Kidney epithelial cell (primary cell): ENCODE measurements at regions not wholly inside any gene's neighbourhood (a gene's known extent, or its start where the extent isn't known, plus 50 kb on each side); places are given as distances from the start of the nearest gene placed in this dataset.

Experiments used
- DNase-seq: peaks from one replicate; pipeline ENCODE4 v3.0.0-alpha.2; 2010; ENCODE audit warnings: low read depth
- H3K27me3 ChIP-seq: 2 replicates; pipeline ENCODE4 v1.6.0; 2011; ENCODE audit warnings: low read length; ENCODE audit not compliant: control insufficient read depth, insufficient read depth
- H3K36me3 ChIP-seq: 2 replicates; pipeline ENCODE4 v1.5.1; 2011; ENCODE audit warnings: low read length; ENCODE audit not compliant: control insufficient read depth, insufficient read depth
- H3K4me3 ChIP-seq: 2 replicates; pipeline ENCODE4 v1.5.1; 2011; ENCODE audit warnings: low read depth, mild to moderate bottlenecking, control low read depth, low read length
- TF ChIP-seq, protein P1 (sequence below): IDR thresholded peaks from 2 replicates; pipeline ENCODE4 v1.5.1; 2011; ENCODE audit warnings: mild to moderate bottlenecking, moderate library complexity, low read length, control low read depth, inconsistent platforms; ENCODE audit not compliant: insufficient read depth, poor library complexity, severe bottlenecking

DNA sequence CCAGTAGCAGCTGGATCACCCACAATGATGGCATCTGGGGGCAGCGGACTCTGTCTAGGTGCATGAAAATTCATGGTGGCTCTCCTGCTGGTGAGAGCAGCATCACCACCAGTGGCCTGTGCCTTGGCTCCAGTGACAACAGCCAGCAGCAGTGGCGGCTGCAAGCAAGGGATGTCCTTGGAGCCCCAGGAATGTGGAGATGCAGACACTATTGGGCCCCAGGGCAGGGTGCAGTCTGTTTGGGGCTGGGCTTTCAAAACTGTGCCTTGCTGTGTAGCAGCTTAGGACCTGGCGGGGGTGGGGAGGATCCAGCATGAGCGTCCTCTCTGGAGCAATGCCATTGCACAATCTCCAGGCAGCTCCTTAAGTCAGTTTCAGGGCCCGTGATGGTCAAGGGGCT lies 199.7 kb downstream of the CHD9NB start:
- DNase-seq: no peak
- Histone ChIP-seq H3K27me3 (no peaks in the 10 kb centered on the region), H3K4me3 (no peak overlapping the region), H3K36me3 (no peaks in the 10 kb centered on the region)
- TF ChIP-seq, protein P1, sequence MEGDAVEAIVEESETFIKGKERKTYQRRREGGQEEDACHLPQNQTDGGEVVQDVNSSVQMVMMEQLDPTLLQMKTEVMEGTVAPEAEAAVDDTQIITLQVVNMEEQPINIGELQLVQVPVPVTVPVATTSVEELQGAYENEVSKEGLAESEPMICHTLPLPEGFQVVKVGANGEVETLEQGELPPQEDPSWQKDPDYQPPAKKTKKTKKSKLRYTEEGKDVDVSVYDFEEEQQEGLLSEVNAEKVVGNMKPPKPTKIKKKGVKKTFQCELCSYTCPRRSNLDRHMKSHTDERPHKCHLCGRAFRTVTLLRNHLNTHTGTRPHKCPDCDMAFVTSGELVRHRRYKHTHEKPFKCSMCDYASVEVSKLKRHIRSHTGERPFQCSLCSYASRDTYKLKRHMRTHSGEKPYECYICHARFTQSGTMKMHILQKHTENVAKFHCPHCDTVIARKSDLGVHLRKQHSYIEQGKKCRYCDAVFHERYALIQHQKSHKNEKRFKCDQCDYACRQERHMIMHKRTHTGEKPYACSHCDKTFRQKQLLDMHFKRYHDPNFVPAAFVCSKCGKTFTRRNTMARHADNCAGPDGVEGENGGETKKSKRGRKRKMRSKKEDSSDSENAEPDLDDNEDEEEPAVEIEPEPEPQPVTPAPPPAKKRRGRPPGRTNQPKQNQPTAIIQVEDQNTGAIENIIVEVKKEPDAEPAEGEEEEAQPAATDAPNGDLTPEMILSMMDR: no peak

DNA sequence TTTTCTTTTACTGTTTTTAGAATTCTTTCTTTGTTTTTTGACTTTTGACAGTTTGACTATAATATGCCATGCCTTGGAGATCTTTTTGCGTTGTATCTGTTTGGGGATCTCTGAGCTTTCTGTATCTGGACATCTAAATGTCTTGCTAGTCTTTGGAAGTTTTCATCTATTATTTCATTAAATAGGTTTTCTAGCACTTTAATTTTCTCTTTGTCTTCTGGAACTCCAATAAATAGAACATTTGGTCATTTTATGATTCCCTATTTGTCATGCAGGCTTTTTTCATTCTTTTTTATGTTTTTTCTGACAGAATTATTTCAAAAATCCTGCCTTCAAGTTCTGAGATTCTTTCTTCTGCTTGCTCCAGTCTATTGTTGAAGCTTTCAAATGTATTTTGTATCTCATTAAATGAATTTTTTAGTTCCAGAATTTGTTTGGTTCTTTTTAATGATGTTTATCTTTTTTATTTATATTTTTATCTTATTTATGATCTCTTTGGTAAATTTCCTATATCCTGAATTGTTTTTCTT lies 201.4 kb downstream of the CHD9NB start:
- TF ChIP-seq, protein P1: no peak
- Histone ChIP-seq H3K27me3 (no peaks in the 10 kb centered on the region), H3K4me3 (no peak overlapping the region), H3K36me3 (no peaks in the 10 kb centered on the region)
- DNase-seq: no peak

DNA sequence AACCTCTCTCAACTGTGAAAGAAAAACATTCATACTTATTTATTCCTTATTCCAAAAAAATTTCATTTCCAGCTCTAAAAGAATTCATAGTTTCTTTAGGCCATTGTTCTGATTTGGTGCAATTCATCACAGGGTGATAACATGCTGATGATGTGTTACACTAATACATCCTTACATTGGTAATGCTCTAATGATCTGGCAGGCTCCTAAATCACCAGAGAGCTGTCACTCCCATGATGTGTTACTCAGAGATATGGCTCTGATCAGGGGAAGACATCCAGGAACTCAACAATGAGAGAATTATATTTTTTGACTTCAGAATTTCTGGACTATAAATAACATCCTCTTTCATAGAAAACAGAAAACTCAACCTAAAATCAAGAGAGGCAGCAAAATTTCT lies 209.3 kb downstream of the CHD9NB start:
- no peak for DNase-seq
- no peaks in the 10 kb centered on the region for H3K36me3 ChIP-seq
- no peaks in the 10 kb centered on the region for H3K27me3 ChIP-seq
- H3K4me3 ChIP-seq: no peak overlapping the region
- TF ChIP-seq, protein P1: no peak

DNA sequence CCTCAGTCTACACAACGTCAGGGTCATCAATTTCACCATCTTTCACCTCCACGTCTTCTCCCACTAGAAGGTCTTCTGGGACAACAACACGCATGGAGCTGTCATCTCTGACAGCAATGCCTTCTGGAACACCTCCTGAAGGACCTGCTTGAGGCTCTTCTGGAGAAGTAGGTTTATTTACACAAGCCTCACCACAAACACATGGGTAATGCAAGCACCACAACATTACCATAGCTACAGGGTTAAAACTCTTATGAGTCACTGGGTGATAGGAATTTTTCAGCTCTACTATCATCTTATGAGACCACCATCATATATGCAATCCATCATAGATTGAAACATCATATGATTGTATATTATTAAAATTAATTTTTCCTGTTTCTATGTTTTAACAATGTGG lies 215.4 kb downstream of the CHD9NB start:
- Histone ChIP-seq H3K36me3 (no peaks in the 10 kb centered on the region), H3K4me3 (no peak overlapping the region), H3K27me3 (no peaks in the 10 kb centered on the region)
- DNase-seq: no peak
- TF ChIP-seq, protein P1: no peak

DNA sequence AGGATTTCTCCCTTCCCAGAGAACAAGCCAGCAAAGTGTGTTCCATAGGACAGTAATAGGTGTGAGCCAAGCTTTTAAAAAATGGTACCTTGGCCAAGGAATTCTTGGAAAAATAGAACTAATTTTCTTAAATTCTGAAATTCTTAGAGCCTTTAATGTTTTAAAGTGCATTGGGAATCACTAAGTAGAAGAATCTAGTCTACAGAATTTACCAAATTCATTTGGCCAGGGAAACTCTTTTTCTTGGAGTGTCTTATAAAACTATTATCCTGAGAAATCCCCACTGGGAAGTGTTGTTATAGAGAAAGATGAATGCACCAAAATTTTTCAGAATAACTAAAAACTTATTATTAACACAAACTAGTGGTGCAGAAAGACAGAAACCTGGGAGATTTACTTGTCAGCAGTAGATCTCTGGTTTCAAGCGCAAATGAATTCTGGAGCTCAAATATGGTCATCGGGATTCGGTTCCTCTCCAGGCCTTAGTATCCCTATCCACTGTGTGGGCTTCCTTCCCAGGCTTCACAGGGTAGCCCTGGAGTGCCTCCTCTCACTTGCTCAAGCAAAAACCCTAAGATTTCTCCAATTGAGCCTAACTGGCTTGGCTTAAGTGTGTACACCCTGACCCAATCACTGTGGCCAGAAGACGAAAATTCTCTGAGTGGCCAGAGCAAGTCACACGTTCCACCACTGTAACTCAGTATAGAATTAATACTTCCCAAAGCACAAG lies 217.8 kb downstream of the CHD9NB start:
- DNase-seq: no peak
- H3K4me3 ChIP-seq: no peak overlapping the region
- H3K27me3 ChIP-seq: no peaks in the 10 kb centered on the region
- H3K36me3 ChIP-seq: no peaks in the 10 kb centered on the region
- TF ChIP-seq, protein P1: no peak

DNA sequence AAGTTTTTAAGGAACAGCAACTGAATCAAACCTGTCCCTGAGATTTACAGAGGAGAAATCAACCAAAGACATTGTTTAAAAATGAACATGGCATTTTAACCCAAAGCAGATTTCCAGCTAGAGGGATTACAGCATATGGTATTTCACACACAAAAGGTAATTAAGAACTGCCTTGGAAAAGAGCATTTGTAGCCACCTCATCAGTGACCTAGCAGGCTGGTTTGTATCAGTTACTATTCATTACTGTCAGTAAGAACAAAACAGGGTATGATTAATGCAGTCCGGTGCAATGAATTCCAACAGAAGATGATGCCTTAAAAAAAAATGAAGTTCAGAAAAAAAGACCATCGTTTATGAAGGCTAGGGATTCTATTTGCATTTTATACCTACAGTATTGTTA lies 219.9 kb downstream of the CHD9NB start:
- no peak for DNase-seq

More for the DNA sequence above, 219.9 kb downstream of the CHD9NB start:
- TF ChIP-seq, protein P1: no peak
- H3K27me3 ChIP-seq: no peaks in the 10 kb centered on the region
- H3K36me3 ChIP-seq: no peaks in the 10 kb centered on the region
- no peak overlapping the region for H3K4me3 ChIP-seq
